HG03469 (cell line): ENCODE measurements at regions not wholly inside any gene's neighbourhood (a gene's known extent, or its start where the extent isn't known, plus 50 kb on each side); places are given as distances from the start of the nearest gene placed in this dataset.

ENCODE experiments used
- ATAC-seq: cut with Tn5 transposase; IDR thresholded peaks from one replicate; pipeline ENCODE4 v1.9.1; 2021; ENCODE audit warnings: mild to moderate bottlenecking, moderate library complexity, moderate number of reproducible peaks; ENCODE audit not compliant: unreplicated experiment

GRCh38 chr2:44877417-44877816, 64.1 kb upstream of the SIX3 start:
- ATAC-seq = no peak

- ATAC-seq = no peak
Measured at GRCh38 chr2:44879269-44880124, 62.0 kb upstream of the SIX3 start.

- ATAC-seq = no peak
Measured at GRCh38 chr2:44880125-44880483, 61.4 kb upstream of the SIX3 start.

DNA sequence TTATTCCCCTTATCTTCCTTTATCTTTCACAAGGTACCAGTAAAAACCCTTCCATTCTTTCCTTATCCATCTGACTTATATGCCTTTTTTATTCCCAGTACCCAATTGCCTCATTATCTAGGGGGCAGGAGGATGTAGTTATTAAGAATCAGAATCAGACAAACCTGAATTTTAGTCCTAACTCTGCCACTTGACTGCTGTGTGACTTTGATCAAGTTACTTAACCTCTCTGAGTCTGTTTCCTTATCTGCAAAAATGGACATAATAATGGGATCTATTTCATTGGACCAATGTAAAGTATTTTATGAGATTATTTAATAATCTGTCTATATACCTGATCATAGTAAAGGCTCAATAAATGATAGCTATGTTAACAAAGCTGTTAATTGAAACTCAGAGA, 59.6 kb upstream of the SIX3 start:
- no peak for ATAC-seq

DNA sequence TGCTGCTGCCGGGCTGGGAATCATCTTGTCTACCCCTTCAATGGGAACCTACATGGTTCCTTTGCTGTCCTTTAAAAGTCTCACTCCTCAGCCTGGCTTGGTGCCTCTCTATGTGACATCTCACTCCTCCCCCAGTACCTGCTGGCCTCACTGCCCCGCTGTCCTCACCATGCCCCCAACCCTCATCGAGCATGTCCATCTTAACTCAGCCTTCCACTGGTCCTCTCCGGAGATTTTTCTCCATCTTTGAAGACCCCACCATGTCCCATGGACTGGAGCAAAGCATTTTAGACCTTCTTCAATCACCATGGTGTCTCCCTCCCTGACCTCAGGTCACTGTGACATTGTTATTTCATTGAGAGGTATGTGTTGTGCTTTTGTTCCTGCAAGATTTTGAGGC, 58.1 kb upstream of the SIX3 start:
- ATAC-seq = no peak

GRCh38 chr2:44884231-44884630, 57.3 kb upstream of the SIX3 start:
- no peak for ATAC-seq

- ATAC-seq = no peak
Measured at GRCh38 chr2:44884677-44885076, 56.8 kb upstream of the SIX3 start.

- no peak for ATAC-seq
Measured at GRCh38 chr2:44886414-44886813, 55.1 kb upstream of the SIX3 start.

DNA sequence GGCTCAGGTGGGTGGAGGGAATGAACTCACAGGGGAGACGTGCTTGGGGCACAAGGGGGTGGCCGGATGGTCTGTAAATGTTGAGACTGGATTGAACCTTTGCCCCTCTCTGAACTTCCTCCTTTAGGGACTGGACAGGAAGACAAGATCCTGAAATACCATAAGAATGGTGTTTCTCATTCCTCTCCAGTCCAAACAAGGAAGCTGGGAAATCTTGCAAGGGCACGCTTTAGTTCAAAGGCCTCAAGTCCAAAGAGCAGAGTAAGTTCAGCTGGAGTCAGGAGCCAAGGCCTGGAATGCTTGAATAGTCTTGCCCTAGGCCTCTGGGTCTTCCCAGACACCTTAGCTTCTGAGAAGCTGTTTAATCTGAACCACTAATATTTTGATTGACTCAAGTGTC, 52.4 kb upstream of the SIX3 start:
- ATAC-seq = no peak
